ENCODE measurements at regions not wholly inside any gene's neighbourhood (a gene's known extent, or its start where the extent isn't known, plus 50 kb on each side); places are given as distances from the start of the nearest gene placed in this dataset.
"Not testable (repeated sequence)": the region's sequence is repeated elsewhere in the genome, so short reads cannot be mapped to it uniquely, and the experiment has no call there.

DNA sequence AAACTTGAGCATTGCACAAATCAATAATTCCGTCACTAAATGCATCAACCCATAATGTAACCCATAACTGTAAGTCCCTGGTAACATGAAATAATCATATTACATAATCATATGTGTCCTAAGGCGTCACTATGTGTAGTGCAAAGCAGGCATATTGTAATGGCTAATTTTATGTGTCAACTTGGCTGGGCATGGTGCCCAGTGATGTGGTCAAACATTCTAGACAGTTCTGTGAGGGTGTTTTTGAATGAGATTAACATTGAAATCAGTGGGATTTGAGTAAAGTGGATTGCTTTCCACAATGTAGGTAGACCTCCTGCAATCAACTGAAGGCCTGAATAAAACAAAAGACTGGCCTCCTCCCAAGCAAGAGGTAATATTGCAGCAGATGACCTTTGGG, 794.4 kb upstream of the ACO1 start:
- DNase-seq: no peak

DNA sequence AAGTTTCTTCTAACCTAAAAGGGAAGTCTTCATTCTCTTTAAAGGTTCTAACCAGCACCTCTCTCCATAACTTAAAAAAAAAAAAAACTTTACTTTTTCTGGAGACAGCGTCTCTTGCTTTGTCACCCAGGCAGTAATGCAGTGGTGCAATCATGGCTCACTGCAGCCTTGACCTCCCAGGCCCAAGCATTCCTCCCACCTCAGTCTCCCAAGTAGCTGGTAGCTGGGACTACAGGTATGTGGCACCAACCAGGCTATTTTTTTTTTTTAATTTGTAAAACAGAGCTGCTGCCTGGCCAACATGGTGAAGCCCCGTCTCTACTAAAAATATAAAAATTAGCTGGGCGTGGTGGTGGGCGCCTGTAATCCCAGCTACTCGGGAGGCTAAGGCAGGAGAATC, 787.4 kb upstream of the ACO1 start:
- DNase-seq: not testable (repeated sequence)

DNA sequence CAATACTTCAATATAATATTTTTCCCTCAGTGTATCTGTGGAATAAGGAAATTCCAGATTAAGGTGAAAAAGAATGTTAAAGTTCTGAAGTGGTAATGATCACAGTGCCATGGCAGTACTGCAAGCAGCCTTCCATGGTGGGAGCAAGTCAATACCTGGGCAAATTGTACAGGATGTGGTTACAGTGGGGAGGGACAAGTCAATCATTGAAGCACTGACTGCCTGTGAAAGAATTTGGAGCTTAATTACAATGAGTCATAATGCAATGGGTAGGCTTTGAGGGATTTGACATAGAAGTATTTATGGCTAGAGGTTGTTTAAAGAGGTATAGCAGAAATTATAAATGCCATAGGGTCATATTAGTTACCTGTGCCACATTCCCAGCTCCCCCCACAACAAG, 786.5 kb upstream of the ACO1 start:
- DNase-seq: no peak

DNA sequence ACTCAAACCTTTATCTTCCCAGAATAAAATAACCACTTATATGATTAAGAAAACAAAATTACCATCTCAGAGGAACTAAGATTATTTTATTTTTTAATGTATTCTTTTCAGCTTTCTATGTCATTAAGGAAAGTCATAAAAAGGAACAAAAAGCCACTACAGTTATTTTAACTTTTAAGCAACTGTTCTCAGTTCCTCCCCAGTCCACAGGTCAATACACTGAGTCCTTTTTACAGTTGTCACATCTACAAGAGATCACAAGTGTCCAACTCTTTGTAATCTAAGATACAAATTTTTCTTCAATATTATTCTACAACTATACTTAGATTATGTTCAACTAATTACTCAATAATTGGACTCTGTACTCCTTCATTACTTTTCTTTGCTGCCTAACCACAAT, 782.8 kb upstream of the ACO1 start:
- no peak for DNase-seq

DNA sequence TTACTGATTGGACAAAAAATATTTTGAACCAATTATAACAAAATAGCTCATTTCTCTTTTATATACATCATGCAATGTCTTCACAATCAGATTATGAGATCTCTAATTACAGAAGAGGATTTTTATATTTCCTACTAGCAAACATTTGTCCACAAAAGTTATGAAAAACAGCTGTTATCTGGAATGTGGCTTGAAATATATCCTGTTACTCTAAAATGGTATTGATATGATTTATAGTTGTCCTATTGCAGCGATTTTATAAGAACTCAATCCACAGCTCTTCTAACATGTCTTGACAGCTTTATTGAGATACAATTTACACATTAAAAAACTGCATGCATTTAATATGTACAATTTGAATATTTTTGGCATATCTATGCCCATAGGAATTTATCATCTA, 779.9 kb upstream of the ACO1 start:
- DNase-seq: no peak

DNA sequence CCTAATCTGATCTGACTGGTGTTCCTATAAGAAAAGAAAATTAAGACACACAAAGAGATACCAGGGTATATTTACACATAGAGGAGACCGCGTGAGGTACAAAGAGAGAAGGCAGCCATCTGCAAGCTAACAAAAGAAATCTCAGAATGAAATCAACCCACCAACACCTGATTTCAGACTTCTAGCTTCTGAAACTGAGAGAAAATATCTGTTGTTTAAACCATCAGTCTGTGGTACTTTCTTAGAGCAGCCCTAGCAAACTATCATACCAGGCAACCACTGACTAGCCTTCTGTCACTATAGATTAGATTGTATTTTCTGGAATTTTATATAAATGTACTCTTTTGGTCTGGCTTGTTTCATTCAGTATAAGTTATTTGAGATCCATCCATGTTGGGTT, 779.3 kb upstream of the ACO1 start:
- DNase-seq: no peak

DNA sequence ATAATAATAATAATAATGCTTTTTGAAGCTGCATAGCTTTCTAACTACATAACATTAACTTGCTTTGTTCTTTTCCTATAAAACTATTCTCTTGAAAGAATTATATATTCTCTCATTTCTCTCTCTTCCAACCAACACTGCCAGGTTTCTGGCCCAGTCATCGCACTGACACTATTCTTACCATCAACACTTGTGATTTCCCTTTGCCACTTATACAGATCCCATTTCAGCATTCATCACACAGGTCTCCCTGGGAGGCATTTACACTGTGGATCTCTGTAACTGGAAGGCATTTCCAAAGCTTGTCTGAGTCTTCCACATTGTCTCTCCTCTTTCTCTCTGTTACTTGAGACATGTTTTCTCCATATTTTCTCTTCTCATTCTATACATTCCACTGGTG, 777.8 kb upstream of the ACO1 start:
- DNase-seq: no peak

DNA sequence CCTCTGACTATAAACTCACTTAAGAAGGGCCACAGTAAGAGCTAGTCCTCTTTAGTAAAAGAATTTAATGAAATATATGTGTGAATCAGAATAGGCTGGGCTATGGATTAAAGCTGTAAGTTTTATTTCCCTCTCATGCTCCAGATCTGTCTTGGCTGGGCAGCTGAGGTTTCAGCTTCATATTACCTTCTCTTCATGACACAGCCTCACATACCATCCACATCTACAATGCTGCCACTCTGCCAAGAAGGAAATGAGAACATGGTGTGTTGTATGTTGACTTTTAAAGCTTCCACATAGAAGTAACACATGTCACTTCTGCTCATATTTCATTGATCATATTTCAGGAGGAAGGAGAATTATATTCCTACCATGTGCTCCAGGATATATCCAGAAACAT, 776.0 kb upstream of the ACO1 start:
- DNase-seq: no peak

DNA sequence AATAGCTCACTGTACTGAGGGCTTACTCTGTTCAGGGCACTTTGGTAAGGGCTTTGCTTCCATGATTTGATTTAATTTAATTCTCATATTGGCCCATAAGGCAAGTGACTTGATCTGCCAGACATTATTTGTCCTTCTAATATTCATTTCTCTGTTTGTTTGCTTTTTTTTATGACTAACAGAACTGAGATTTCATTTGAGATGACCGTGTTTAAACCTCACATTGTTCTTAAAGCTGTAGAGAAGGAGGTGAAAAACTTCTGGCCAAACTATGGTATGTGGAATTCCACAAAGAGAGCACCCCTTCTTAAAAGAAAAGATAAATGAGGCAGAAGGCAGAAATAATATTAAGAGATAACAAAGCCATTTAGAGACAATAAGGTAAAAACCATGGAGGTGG, 775.6 kb upstream of the ACO1 start:
- DNase-seq: no peak

DNA sequence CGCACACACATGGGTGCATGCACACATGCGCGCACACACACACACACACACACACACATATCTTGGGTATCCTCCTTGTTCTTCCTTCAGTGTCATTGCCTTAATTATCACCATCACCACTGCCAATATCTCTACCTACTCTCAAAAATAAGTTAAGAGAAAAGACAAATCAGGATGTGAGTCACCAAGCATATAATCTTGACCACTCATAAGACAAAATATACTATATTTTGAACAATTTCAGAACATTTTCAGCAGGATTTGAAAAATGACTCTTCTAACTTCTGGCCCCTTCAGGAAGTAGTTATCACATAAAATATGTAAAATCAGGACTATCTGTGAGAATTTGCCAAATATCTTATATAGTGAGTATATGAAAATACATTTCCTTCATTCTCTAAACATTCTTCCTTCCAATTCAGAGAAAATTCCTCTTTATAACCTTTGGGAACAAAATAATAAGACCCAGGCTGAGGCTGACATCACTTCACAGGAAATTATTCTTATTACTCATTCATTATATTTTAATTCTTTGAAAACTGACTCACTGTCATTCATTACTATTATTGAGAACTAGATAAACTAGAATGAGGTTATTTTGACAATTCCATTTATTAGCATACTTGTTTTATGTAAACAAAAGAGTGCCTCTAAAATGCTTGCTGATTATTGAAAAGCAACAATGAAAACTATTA, 772.0 kb upstream of the ACO1 start:
- DNase-seq: no peak

DNA sequence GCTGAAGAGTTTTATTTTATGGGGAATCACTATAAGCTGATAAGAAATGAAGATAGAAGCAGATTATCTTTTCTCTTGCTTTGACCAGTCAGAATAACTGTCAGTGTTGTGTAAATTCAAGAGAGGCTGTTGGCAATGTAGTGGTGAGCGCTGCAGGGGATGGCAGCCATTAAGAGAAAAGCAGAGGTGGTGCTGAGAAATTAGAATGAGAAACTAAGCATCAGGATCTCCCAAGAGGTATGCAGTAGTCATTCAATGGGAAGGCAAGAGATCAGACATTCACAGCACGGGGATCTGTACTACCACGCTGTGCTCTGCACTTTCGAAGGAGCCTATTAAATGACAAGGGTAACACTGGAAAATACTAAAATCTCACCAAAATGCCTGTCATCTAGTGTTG, 768.5 kb upstream of the ACO1 start:
- DNase-seq: no peak

DNA sequence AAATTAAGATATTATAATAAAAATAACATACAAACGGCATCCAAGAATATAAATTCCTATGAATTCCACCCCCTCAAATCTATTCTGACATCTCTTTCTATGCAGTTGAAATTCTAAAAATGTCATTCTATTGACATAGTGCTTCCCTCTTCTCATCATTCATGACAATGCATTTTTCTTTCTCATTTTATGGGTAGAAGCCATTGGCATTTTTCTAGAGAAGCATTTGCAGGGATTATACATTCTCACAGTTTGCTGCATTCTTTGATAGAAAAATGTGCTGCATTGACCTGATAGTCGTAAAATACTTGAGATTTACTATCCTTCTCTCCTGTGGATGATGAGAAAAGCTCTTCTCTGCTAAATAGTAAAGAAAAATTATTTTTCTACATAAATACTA, 760.9 kb upstream of the ACO1 start:
- DNase-seq: no peak

DNA sequence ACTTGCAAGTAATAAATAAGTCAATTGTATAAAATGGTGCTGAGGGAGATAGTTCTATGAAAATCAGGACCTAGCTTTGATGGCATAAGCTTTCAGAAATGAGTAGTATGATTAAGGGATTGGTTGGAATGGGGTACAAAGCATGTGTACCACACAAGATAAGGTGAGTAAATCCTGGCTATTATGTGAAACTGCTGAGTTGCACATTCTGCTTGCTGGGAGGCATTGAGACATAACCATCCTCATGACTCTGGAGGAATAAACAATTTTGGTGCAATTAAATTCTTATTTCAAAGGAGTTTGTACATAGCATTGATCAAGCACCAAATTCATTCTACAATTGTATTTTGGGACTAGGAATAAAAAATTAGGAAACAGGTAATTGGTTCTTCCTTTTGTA, 755.2 kb upstream of the ACO1 start:
- no peak for DNase-seq

DNA sequence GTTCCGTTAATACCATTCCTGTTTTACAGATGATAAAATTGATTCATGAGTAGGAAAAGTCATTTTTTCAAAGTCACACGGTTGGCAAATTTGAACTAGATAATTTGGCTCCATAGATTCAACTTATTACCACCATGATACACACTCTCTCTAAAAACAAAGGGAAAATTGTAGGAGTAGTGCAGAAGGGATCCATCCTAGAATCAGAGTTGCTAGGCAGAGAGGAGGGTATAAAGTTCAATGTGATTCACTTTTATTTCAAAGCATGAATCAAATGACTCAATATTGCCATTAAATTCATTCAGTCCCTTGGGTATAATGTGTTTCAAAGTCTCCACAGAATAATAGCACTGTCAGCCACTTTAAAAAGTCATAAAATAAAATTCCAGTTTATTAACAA, 747.2 kb upstream of the ACO1 start:
- DNase-seq: no peak

DNA sequence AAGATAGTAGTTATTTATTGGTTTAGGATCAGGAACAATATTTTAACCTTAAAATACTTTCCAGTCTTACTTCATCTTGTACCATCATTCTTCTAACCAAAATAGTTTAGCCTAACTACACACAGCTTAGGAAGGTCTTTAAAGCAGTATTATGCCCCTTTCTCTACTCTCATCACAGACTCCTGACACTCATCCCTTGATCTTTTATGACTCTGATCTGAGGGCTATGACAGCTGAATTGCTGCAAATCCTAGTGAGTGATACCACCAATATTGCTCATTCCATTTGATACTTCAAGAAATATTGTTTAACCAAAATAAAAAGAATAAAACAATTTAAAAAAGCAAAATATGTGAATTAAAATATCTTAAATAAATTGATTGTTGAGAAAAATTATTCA, 746.6 kb upstream of the ACO1 start:
- DNase-seq: no peak

DNA sequence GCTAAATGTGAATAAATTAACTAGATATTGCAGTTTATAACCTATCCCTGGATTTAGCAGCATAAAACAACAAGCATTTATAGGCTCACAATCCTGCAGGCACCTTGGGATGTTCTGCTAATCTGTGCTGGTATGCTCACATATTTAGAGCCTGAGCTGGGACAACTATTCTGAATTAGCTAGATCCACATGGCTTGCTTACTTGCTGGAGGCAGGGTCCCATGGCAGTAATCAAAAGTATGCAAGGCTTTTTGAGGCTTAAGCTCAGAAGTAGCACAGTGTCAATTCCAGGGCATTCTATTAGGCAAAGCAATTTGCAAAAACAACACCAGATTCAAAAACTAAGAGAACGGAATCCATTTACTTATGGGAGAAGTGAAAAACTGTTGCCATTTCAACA, 745.0 kb upstream of the ACO1 start:
- no peak for DNase-seq

DNA sequence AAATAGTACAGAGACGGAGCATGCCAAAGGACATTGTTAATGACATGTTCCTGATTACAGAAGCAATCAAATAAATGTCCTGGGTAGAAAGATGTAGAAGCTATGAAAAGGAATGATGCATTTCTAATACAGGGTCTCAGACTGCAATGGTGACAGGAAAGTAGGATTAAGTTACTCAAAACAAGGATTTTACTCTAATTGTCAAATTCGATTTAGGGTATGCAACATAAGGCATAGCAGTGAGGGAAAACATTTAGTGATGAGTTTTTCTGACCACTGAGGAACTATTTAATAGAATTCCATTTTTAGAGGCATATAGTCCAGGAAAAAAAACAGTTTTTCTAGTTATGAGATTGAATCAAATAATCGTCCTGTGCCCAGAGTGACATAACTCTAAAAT, 715.1 kb upstream of the ACO1 start:
- DNase-seq: no peak

DNA sequence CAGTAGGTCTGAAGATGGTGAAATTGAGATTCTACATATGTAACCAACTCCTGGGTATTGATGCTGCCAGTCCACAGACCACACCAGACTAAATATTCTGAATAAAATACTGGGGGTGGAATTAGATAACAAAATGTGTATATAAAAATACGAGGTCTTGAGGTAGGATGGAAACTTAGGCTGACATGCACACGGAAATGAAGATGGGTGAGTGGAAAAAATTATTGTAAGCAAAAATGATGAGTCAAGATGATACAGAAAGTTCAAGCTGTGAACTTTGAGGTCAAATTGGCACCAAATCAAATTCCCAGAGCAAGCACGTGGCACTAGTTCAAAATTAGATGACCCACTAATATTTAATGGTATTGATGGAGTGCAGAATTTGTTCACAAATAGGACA, 713.4 kb upstream of the ACO1 start:
- no peak for DNase-seq

DNA sequence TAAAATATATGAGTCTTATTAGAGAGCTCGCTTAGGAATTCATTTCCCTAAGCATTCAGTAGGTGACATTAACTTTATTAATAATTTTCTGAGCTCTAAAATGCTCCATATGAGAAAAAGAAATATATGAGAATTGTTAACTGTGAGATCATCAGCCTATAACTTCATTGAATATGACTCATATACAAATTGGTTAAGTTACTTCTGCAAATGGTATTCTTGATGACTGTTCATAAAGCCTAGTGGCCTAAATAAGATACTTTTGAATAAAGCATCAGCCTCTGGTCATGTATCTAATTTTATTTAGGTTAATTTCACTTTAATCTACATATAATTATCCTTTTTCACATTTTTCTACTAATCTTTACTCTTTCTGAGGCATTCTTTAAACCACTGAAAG, 710.2 kb upstream of the ACO1 start:
- DNase-seq: no peak

DNA sequence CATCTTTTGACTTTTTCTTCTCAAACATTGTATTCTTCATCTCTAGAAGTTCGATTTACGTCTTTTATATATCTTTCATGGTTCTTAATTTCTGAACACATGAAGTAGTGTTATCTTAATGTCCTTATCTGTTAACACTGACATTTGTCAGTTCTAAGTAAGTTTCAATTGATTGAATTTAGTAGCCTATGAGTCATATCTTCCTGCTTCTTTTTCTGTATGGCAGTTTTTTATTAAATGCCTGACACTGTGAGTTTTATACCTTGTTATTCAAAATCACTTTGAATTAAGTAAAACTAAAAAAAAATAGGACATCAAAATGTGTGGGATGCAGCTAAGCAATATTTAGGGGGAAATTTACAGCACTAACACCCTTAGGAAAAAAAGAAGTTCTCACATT, 707.0 kb upstream of the ACO1 start:
- DNase-seq: no peak

DNA sequence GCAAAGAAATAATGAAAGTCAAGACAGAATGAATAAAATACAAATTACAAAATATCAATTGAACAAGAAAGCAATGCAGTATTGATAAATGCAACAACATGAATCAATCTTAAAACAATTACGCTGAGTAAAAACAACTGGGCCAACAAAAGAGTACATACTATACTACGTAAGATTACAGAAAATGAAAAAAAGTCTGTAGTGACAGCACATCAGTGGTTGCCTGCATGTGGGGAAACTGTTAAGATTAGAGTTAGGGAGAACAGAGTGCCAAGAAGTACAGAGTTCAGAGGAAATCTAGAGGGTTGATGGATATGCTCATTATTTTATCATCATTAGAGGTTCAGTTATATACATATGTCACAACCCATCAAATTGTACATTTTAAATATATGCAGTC, 706.6 kb upstream of the ACO1 start:
- no peak for DNase-seq

DNA sequence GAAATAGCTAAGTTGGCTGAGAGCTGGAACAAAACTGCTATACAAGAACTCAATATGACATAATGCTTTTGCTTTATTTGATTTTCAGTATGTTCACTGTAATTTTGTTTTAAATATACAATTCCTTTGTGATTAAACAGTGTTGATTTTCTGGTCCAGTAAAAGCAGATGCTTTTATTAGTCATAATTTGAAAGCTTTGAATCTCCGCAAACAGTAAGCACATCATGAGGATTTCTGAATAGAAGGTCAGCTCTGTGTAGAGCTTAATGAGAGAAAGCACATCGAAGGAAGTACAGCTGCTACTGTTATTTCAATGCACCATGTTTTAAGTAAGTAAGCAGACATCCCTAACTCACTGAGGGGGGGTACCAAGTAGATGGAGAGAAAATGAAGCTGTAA, 701.3 kb upstream of the ACO1 start:
- DNase-seq: no peak

DNA sequence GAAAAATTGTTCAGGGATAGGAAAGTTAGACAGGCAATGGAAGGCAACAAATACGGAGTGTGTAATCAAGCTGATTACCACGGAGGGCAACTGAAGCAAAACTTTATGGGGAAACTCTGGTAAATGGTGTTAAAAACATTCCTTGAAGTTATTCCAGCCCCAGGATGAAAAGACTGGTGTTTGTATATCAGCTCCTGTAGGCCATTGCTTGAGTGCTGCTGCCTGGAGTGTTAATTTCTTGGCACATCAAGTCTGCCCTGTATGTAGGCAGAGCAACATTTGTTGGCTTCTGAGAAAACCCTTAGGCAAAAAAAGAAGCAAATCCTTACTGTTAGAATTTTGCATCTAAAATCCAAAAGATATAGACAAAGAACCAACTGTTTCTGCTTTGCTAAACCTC, 686.5 kb upstream of the ACO1 start:
- no peak for DNase-seq

DNA sequence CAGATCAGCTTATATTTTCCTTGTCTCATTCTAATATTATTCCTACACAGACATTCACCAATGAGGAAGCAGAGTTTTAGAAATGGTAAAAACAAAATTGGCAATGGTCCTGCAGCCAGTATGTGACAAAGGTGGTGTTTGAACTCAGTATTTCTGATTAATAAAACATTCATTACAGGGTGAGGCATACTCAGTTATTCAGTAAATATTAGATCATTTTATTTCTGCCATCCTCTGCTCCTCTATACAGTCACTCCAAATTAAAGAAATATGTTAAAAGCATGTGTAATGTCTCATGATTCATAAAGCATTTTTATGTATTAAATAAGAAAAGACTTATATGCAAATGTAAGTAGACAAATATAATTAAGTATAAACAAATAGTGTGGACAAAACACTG, 684.6 kb upstream of the ACO1 start:
- no peak for DNase-seq

DNA sequence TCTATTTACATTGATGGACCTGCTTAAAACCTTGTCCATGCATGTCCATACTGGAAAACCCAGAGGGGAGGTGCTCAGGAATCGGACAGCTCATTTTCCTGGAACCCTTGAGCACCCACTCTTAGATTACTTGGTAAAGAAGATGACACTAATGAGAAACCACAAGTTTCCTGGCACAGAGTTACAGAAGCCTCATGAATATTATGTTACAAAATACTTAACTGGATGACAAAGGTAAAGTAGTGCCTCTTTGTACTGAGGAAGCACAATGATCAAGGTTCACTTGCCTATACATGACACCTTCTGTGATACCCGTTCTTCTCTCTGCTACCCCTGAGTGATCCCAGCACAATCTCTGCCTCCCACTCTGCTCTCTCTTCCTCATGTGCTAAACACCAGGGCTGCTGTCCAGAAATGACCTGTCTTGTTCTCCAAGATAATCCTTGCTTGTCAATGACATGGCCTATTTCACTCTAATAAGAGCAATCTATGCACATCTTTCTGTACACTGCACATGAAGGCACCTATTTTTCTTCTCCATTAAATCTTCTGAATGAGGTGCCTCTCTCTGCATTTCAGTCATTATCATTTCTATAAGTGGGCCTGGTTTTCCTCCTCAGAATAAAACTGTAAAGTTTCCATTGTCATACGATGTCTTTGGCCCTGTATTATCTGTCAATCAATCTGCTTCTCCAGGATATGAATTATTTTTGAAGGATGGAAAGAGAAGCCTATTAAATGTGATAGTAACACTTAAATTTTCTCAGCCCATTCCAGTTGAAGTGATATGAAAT, 684.0 kb upstream of the ACO1 start:
- no peak for DNase-seq
